Skeletal muscle tissue (tissue), 3 donors: ENCODE measurements at regions not wholly inside any gene's neighbourhood (a gene's known extent, or its start where the extent isn't known, plus 50 kb on each side); places are given as distances from the start of the nearest gene placed in this dataset.

Experiments
- H3K27ac ChIP-seq: one replicate; pipeline ENCODE4 v1.7.0; 2013; ENCODE audit warnings: mild to moderate bottlenecking, low read depth, low read length, inconsistent platforms
- H3K27me3 ChIP-seq, 3 donors: one replicate each; pipeline ENCODE4 v1.7.0; 2013; ENCODE audit warnings: low read length in 3 of 3; ENCODE audit not compliant: control insufficient read depth in 3 of 3, insufficient read depth in 3 of 3
- H3K36me3 ChIP-seq, 3 donors: one replicate each; pipeline ENCODE4 v1.7.0; 2013; ENCODE audit warnings: low read length in 3 of 3; ENCODE audit not compliant: control insufficient read depth in 3 of 3, insufficient read depth in 3 of 3
- H3K4me1 ChIP-seq, 3 donors: one replicate each; pipeline ENCODE4 v1.7.0; 2013; ENCODE audit warnings: low read length in 3 of 3, mild to moderate bottlenecking in 3 of 3; ENCODE audit not compliant: control insufficient read depth in 3 of 3, insufficient read depth in 3 of 3
- H3K4me3 ChIP-seq, 3 donors: one replicate each; pipeline ENCODE4 v1.7.0; 2013; ENCODE audit warnings: low read length in 3 of 3
- H3K9ac ChIP-seq, 3 donors: one replicate each; pipeline ENCODE4 v1.7.0; 2013; ENCODE audit warnings: low read length in 3 of 3, mild to moderate bottlenecking in 3 of 3, moderate library complexity in 2 of 3, low read depth in 1 of 3
- H3K9me3 ChIP-seq, 3 donors: one replicate each; pipeline ENCODE4 v1.7.0; 2013; ENCODE audit warnings: low read length in 3 of 3; ENCODE audit not compliant: control insufficient read depth in 3 of 3
- donor health status: Osteomylitis.

DNA sequence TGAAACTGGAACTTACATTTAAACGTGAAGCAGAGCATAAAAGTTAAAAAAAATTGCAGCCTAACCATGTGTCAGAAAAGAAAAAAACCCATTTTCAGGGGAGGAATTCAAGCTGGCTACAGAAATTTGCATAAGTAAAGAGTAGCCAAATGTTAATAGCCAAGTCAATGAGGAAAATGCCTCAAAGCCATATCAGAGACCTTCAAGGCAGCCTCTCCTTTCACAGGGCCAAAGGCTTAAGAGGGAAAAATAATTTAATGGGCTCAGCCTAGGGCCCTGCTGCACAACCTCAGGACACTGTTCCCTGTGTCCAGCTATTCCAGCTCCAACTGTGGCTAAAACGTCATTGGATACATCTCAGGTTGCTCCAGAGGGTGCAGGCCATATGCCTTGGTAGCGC is 749.5 kb downstream of the FLRT2 start:
- Histone ChIP-seq H3K27me3 (no peaks in the 10 kb centered on the region), H3K4me1 (no peaks in the 10 kb centered on the region), H3K9me3 (no peaks in the 10 kb centered on the region), H3K36me3 (no peaks in the 10 kb centered on the region), H3K9ac (no peak overlapping the region), H3K27ac (no peak overlapping the region), H3K4me3 (no peak overlapping the region)

DNA sequence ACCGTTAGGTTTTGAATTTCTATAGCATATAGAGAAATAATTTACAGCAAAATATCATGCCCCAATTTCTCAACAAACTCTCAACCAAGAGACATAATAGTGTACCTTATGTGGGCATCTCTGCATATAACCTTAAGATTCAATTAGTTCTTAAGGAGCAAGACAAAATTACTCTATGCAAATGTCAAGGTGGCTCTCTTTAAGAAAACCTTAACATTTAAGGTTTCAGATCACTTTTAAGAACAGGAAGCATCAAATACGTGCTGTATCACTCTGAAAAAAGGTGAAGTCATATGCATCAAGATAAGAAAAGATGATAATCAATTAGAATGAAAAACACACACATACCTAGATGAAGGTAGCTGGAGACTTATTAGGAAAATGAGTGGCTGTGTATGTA is 728.0 kb downstream of the FLRT2 start:
- no peaks in the 10 kb centered on the region for H3K4me1 ChIP-seq
- H3K4me3 ChIP-seq = no peak overlapping the region
- H3K9ac ChIP-seq = no peak overlapping the region
- H3K36me3 ChIP-seq = no peaks in the 10 kb centered on the region
- H3K27me3 ChIP-seq = no peaks in the 10 kb centered on the region
- H3K9me3 ChIP-seq = no peaks in the 10 kb centered on the region
- no peak overlapping the region for H3K27ac ChIP-seq

DNA sequence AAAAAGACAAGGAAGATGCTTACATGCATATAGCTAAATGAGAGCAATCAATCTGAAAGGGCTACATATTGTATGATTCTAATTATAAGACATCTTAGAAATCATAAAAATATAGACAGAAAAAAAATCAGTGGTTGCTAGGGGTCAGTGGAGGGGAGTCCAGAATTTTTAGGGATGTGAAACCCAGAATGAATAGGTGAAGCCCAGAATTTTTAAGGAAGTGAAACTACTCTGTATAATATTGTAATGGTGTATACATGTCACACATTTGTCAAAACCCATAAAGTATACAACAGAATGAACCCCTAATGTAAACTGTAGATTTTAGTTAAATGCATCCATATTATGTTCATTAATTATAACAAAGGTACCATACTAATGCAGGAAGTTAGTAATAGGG is 713.2 kb downstream of the FLRT2 start:
- no peak overlapping the region for H3K9ac ChIP-seq
- no peaks in the 10 kb centered on the region for H3K36me3 ChIP-seq
- H3K4me3 ChIP-seq = no peak overlapping the region
- H3K4me1 ChIP-seq = no peaks in the 10 kb centered on the region
- no peaks in the 10 kb centered on the region for H3K27me3 ChIP-seq
- no peaks in the 10 kb centered on the region for H3K9me3 ChIP-seq
- no peak overlapping the region for H3K27ac ChIP-seq

DNA sequence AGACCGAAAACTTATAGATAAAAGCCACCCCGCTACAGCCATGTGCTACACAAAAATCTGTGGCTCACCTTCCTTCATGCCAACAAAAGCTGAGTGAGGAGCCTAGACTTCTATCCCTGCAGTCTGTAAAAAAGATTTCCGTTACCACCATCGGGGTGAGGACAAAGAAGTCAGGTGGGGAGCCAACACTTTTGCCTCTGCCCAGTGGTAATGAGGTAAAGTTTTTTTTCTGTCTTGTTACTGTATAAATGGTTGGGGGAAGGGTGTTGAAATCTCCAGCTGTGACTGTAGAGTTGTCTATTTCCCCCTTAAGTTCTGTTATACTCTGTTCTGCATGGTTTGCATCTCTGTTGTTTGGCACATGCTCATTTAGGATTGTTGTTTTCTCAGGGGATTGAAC is 707.8 kb downstream of the FLRT2 start:
- H3K9me3 ChIP-seq = no peaks in the 10 kb centered on the region
- H3K4me3 ChIP-seq = no peak overlapping the region

GRCh38 chr14:86221755-86222154 is 691.8 kb downstream of the FLRT2 start:
- H3K27ac ChIP-seq = no peak overlapping the region
- no peaks in the 10 kb centered on the region for H3K9me3 ChIP-seq
- no peak overlapping the region for H3K4me3 ChIP-seq
- no peaks in the 10 kb centered on the region for H3K27me3 ChIP-seq
- no peaks in the 10 kb centered on the region for H3K4me1 ChIP-seq
- H3K36me3 ChIP-seq = no peaks in the 10 kb centered on the region
- no peak overlapping the region for H3K9ac ChIP-seq

More for the DNA sequence above, 707.8 kb downstream of the FLRT2 start:
- Histone ChIP-seq H3K27me3 (no peaks in the 10 kb centered on the region), H3K4me1 (no peaks in the 10 kb centered on the region), H3K27ac (no peak overlapping the region), H3K36me3 (no peaks in the 10 kb centered on the region), H3K9ac (no peak overlapping the region)

GRCh38 chr14:86221000-86221399 is 691.1 kb downstream of the FLRT2 start:
- Histone ChIP-seq H3K9ac (no peak overlapping the region), H3K27ac (no peak overlapping the region), H3K36me3 (no peaks in the 10 kb centered on the region), H3K4me1 (no peaks in the 10 kb centered on the region), H3K9me3 (no peaks in the 10 kb centered on the region), H3K4me3 (no peak overlapping the region), H3K27me3 (no peaks in the 10 kb centered on the region)

- Histone ChIP-seq H3K4me3 (no peak overlapping the region), H3K9me3 (no peaks in the 10 kb centered on the region), H3K9ac (no peak overlapping the region), H3K27ac (no peak overlapping the region), H3K4me1 (no peaks in the 10 kb centered on the region), H3K36me3 (no peaks in the 10 kb centered on the region), H3K27me3 (no peaks in the 10 kb centered on the region)
These were observed 687.6 kb downstream of the FLRT2 start for GRCh38 chr14:86217523-86217922.

- H3K27ac ChIP-seq = no peak overlapping the region
- H3K4me1 ChIP-seq = no peaks in the 10 kb centered on the region
- no peaks in the 10 kb centered on the region for H3K9me3 ChIP-seq
- no peak overlapping the region for H3K4me3 ChIP-seq
- no peaks in the 10 kb centered on the region for H3K36me3 ChIP-seq
- no peaks in the 10 kb centered on the region for H3K27me3 ChIP-seq
- H3K9ac ChIP-seq = no peak overlapping the region
These were observed 673.9 kb downstream of the FLRT2 start for GRCh38 chr14:86203843-86204242.

- no peak overlapping the region for H3K27ac ChIP-seq
These were observed 666.5 kb downstream of the FLRT2 start for GRCh38 chr14:86196471-86196870.

DNA sequence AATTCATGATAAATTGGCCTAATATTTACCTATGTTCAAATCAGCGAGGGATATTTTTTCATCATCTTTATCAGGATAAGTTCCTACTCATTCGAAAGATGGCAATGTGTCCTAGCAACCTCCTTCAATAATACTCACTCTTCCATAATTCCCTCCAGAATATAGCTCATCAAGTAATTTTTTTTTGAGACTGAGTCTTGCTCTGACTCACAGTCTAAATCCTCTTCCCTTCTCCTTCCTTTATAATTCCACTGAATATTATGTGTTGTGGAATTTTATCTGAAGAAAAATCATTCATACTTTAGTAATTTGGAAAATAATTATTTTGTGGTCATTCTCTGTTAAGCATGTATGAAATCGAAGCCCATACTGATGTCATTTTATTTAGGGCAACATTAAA is 663.8 kb downstream of the FLRT2 start:
- Histone ChIP-seq H3K36me3 (no peaks in the 10 kb centered on the region), H3K9me3 (no peaks in the 10 kb centered on the region), H3K9ac (no peak overlapping the region), H3K27me3 (no peaks in the 10 kb centered on the region), H3K4me1 (no peaks in the 10 kb centered on the region), H3K27ac (no peak overlapping the region), H3K4me3 (no peak overlapping the region)

More at GRCh38 chr14:86196471-86196870, 666.5 kb downstream of the FLRT2 start:
- Histone ChIP-seq H3K36me3 (no peaks in the 10 kb centered on the region), H3K9me3 (no peaks in the 10 kb centered on the region), H3K4me1 (no peaks in the 10 kb centered on the region), H3K9ac (no peak overlapping the region), H3K4me3 (no peak overlapping the region), H3K27me3 (no peaks in the 10 kb centered on the region)

DNA sequence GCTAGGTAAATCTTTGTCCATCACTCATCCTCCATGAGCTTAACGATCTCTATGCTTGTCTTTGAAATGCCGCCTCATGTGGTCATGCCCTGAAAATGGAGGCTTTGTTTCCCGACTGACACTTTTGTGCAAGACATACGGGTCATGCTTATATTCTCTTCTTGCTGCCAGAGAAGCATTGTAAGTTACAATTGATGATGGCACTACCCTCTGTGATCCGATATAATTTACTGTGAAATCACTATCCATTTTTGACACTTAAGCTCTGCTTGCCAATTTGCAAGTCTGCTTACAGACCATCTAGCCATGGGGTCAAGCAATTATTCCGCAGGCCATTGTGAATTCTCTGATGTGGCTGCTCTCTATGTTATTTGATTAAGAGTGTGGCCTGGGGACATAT is 650.0 kb downstream of the FLRT2 start:
- H3K36me3 ChIP-seq = no peaks in the 10 kb centered on the region
- no peaks in the 10 kb centered on the region for H3K9me3 ChIP-seq
- H3K27ac ChIP-seq = no peak overlapping the region
- no peaks in the 10 kb centered on the region for H3K4me1 ChIP-seq
- H3K9ac ChIP-seq = no peak overlapping the region
- no peaks in the 10 kb centered on the region for H3K27me3 ChIP-seq
- no peak overlapping the region for H3K4me3 ChIP-seq
